Right lobe of liver (tissue), 6 donors: ENCODE measurements at regions not wholly inside any gene's neighbourhood (a gene's known extent, or its start where the extent isn't known, plus 50 kb on each side); places are given as distances from the start of the nearest gene placed in this dataset.

Experiments
- ATAC-seq, 4 donors: fragments of 200-7000 bp; cut with Tn5 transposase; one replicate each; pipeline ENCODE4 v1.9.1; 2020; ENCODE audit warnings: mild to moderate bottlenecking in 4 of 4, moderate library complexity in 4 of 4
- DNase-seq, 3 donors: peaks; one replicate each; pipeline ENCODE4 v3.0.0-alpha.2; 2020
- H3K27ac ChIP-seq, 3 donors: fragments of 200-600 bp; one replicate each; pipeline ENCODE4 v1.8.0; 2022
- H3K27me3 ChIP-seq, 2 donors: fragments of 200-600 bp; one replicate each; pipeline ENCODE4 v1.8.0; 2022
- H3K36me3 ChIP-seq, 4 donors: fragments of 200-600 bp; sonication (generic) in 1 of 4; one replicate each; pipeline versions ENCODE4 v1.5.1 to v1.8.0; 2017 to 2022; ENCODE audit warnings: control low read depth in 1 of 4
- H3K4me1 ChIP-seq, 4 donors: fragments of 200-600 bp; sonication (generic) in 1 of 4; one replicate each; pipeline versions ENCODE4 v1.5.1 to v1.8.0; 2017 to 2022; ENCODE audit warnings: control low read depth in 1 of 4
- H3K4me3 ChIP-seq, 3 donors: fragments of 200-600 bp; one replicate each; pipeline ENCODE4 v1.8.0; 2022
- H3K9me3 ChIP-seq, 4 donors: fragments of 200-600 bp; sonication (generic) in 1 of 4; one replicate each; pipeline versions ENCODE4 v1.5.1 to v1.8.0; 2017 to 2022; ENCODE audit warnings: control low read depth in 1 of 4
- CTCF ChIP-seq, 4 donors: fragments of 200-600 bp in 3 of 4; fragments of 450-650 bp in 1 of 4; IDR thresholded peaks; one replicate each; pipeline versions ENCODE4 v1.5.1 to v1.8.0; 2016 to 2022; ENCODE audit warnings: antibody characterized with exemption in 4 of 4, mild to moderate bottlenecking in 2 of 4
- POLR2A ChIP-seq: fragments of 450-650 bp; IDR thresholded peaks from one replicate; pipeline ENCODE4 v1.6.1; 2017; ENCODE audit warnings: antibody characterized with exemption, mild to moderate bottlenecking
- WGBS: methylation state at CpG from one replicate; pipeline ENCODE4 v1.1.6; 2018; ENCODE audit warnings: low coverage, low lambda C conversion rate; ENCODE audit not compliant: insufficient coverage; ENCODE audit errors: missing lambda C conversion rate; 5-methylcytosine and 5-hydroxymethylcytosine counted together
- intact Hi-C, 2 donors: fragments of 100-400 bp; cut with DNase I; formaldehyde crosslinking; loops; one replicate each; pipeline versions ENCODE4 v1.11.2 to v1.14.1; 2022
- donor health status: DM: no; HTN: yes; CAD: no.
- donor health status: DM: no; HTN: no; CAD: no.
- donor health status: DM: no; HTN: no; CAD: no.
- donor health status: DM: no; HTN: yes; CAD: no.
- donor health status: DM: no; HTN: yes; CAD: no.

DNA sequence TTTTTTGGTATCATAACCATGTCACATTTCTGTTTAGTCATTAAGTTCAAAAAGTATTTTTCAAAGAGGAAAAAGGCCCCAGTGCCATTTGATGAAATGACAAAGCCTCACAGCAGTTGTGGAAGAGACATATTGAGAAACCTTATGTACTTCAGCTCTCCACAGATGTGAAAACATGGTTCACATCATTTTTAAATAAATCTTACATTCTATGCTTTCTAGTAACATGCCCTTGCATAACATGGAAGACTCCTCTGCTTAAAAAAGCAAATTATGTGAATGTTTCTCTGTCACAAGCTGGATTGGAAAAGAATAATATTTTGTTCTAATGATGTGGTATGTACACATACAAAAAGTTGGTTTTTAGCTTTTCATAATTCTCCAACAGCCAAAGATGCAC is 934.1 kb downstream of the NLGN4Y start:
- no peaks in the 10 kb centered on the region for H3K9me3 ChIP-seq
- H3K36me3 ChIP-seq: no peaks in the 10 kb centered on the region
- no peak for TF ChIP-seq POLR2A
- H3K27me3 ChIP-seq: no peaks in the 10 kb centered on the region
- no peak overlapping the region for H3K4me3 ChIP-seq
- ATAC-seq: no peak
- intact Hi-C loops: no loop called here
- no peak overlapping the region for H3K27ac ChIP-seq
- no peaks in the 10 kb centered on the region for H3K4me1 ChIP-seq
- no peak for DNase-seq

GRCh38 chrY:15465880-15466279 is 941.6 kb downstream of the NLGN4Y start:
- WGBS: no CpG with 5 or more reads among the region's 6 CpGs
- ATAC-seq (no peak), DNase-seq (no peak)
- TF ChIP-seq CTCF (IDR thresholded peaks at IDR 0.05) (no peak), POLR2A (no peak)
- Histone ChIP-seq H3K27ac (no peak overlapping the region), H3K9me3 (no peaks in the 10 kb centered on the region), H3K27me3 (no peaks in the 10 kb centered on the region), H3K4me3 (no peak overlapping the region), H3K4me1 (no peaks in the 10 kb centered on the region), H3K36me3 (no peaks in the 10 kb centered on the region)
- intact Hi-C loops: no loop called here

- no CpG with 5 or more reads among the region's 5 CpGs for WGBS
- H3K27me3 ChIP-seq: no peaks in the 10 kb centered on the region
- no peaks in the 10 kb centered on the region for H3K36me3 ChIP-seq
- ATAC-seq (no peak), DNase-seq (no peak)
- no peaks in the 10 kb centered on the region for H3K9me3 ChIP-seq
- TF ChIP-seq CTCF (IDR thresholded peaks at IDR 0.05): no peak
- TF ChIP-seq POLR2A: no peak
- intact Hi-C loops: no loop called here
- no peak overlapping the region for H3K4me3 ChIP-seq
- no peak overlapping the region for H3K27ac ChIP-seq
- H3K4me1 ChIP-seq: no peaks in the 10 kb centered on the region
Measured at GRCh38 chrY:15466891-15467290, 942.6 kb downstream of the NLGN4Y start.

GRCh38 chrY:15468091-15468490 is 943.8 kb downstream of the NLGN4Y start:
- H3K27me3 ChIP-seq: no peaks in the 10 kb centered on the region
- intact Hi-C loops: no loop called here
- WGBS: no CpG with 5 or more reads among the region's 6 CpGs
- H3K4me3 ChIP-seq: no peak overlapping the region
- H3K4me1 ChIP-seq: no peaks in the 10 kb centered on the region
- no peak for ATAC-seq
- H3K27ac ChIP-seq: no peak overlapping the region
- H3K9me3 ChIP-seq: no peaks in the 10 kb centered on the region
- no peak for DNase-seq
- H3K36me3 ChIP-seq: no peaks in the 10 kb centered on the region
- TF ChIP-seq POLR2A (no peak), CTCF (IDR thresholded peaks at IDR 0.05) (no peak)

- Histone ChIP-seq H3K4me3 (no peak overlapping the region), H3K9me3 (no peaks in the 10 kb centered on the region), H3K27ac (no peak overlapping the region), H3K4me1 (no peaks in the 10 kb centered on the region), H3K36me3 (no peaks in the 10 kb centered on the region), H3K27me3 (no peaks in the 10 kb centered on the region)
- intact Hi-C loops: no loop called here
- DNase-seq (no peak), ATAC-seq (no peak)
- WGBS: no CpG with 5 or more reads among the region's 1 CpG
- no peak for TF ChIP-seq CTCF (IDR thresholded peaks at IDR 0.05)
- TF ChIP-seq POLR2A: no peak
Measured at GRCh38 chrY:15471371-15471770, 947.0 kb downstream of the NLGN4Y start.
